GM19397 (cell line): ENCODE measurements at regions not wholly inside any gene's neighbourhood (a gene's known extent, or its start where the extent isn't known, plus 50 kb on each side); places are given as distances from the start of the nearest gene placed in this dataset.
"Not testable (repeated sequence)": the region's sequence is repeated elsewhere in the genome, so short reads cannot be mapped to it uniquely, and the experiment has no call there.

Experiments used
- ATAC-seq: cut with Tn5 transposase; IDR thresholded peaks from one replicate; pipeline ENCODE4 v1.9.1; 2021; ENCODE audit warnings: mild to moderate bottlenecking, moderate library complexity; ENCODE audit not compliant: unreplicated experiment

DNA sequence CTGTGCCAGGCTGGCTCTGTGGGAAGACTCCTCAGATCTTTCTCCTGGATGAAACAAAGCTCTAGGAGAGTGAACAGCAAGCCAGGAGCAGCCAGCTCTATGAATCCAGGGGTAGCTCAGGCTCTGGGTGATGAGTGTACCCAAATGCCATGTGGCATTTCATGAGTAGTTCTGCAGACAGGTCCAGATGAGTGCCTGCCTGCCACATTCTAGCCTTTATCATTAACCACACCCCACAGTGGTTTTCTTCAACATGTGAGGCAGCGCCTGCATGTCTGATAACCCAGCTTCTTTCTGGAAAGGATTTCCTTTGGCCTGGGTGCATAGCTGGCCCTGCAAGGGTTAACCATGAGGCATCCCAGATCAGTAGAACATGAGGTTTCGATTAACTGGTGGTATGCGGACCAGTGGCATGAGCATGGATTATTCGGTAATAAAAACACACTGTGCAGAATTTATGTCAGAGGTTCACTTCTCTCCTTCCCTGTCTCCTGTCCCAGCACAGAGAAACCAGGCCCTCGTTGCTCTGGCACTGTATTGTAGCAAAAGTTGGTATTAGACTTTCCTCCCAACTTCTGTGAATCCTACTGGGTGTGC, 381.9 kb upstream of the ZNF462 start:
- ATAC-seq = no peak

DNA sequence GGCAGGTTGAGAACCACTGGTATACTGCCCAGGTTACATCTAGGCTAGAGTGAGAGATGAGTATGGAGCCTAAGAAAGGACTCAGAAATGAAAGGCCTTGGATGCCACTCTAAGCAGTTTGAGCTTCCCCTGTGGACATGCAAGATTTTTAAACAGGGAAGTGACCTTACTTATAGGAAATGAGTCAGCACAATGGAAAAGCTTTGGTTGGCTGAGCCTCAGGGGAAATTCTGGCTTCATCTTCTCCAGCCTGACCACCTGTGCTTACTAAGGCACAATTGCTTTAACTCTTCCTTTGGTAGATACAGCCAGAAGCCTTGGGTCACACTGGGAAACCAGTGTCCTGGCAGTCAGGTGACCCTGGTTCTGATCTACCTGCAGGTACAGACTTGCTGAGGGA, 380.2 kb upstream of the ZNF462 start:
- no peak for ATAC-seq

DNA sequence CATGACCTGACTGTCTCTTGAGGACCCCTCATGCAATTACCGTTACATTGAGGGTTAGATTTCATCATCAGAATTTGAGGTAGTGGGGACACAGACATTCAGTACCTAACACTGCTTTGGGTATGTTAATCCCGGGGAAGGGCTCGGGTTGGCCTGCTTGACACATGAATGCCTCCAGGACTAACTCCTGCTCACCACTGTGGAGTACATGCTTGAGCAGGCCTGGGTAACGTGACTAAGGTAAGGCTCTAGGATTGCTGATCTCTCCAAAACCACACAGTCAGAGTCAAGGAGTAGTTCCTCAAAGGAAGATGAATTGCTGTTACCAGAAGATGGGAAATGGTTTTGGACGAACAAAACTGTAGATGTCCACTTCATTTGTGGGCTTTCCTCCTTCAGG, 376.3 kb upstream of the ZNF462 start:
- no peak for ATAC-seq

DNA sequence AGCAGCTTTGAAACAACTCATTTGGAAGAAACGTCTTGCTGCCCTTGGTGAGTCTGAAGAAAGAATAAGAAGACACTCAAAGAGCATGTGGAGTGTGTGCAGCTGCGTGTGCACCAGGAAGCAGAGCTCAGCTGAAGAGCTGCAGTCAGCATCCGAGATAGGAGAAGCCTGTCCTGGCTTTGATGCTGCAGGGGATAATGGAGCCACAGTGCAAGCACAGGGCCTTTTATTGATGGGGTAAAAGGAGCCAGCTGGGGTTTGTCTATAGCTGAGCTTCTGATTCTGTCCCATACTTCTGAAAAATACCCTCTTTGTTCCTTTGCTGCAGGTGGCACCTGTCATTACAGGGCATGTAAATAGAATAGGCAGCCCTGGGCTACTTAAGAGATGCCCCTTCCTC, 375.7 kb upstream of the ZNF462 start:
- no peak for ATAC-seq

DNA sequence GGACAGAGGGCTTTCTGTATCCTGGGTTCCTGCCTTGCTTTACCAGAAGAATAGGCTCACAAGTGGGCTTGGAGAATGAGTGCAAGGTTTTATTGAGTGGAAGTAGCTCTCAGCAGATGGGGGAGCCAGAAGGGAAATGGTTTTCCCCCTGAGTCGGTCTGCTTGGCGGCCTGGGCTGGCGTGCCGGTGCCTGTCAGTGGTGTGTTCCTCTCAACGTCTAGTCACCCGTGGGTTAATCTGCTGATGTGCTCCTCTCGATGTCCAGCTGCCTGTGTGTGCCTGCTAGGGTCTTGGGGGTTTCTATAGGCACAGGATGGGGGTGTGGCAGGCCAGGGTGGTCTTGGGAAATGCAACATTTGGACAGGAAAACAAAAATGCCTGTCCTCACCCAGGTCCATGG, 370.8 kb upstream of the ZNF462 start:
- not testable (repeated sequence) for ATAC-seq

DNA sequence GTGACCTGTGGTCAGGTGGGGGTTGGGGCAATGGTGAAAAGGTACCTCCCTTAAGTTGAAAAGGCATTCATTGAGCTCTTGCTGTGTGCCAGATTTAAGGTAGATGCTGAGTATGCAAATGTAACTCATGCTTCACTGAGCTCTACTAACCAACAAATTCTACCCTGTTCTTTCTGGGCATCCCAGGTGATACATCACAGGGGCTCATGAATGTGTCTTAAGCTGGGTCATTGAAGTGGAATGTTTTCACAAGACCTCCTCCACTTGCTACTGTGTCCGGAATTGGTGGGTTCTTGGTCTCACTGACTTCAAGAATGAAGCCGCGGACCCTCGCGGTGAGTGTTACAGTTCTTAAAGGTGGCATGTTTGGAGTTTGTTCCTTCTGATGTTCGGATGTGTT, 362.8 kb upstream of the ZNF462 start:
- ATAC-seq = no peak

DNA sequence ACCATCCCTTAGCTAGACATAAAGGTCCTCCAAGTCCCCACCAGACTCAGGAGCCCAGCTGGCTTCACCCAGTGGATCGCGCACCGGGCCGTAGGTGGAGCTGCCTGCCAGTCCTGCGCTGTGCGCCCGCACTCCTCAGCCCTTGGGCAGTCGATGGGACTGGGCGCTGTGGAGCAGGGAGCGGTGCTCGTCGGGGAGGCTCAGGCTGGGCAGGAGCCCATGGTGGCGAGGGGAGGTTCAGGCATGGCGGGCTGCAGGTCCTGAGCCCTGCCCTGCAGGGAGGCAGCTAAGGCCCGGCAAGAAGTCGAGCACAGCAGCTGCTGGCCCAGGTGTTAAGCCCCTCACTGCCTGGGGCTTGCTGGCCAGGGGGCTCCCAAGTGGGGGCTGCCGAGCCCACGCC, 361.8 kb upstream of the ZNF462 start:
- not testable (repeated sequence) for ATAC-seq

DNA sequence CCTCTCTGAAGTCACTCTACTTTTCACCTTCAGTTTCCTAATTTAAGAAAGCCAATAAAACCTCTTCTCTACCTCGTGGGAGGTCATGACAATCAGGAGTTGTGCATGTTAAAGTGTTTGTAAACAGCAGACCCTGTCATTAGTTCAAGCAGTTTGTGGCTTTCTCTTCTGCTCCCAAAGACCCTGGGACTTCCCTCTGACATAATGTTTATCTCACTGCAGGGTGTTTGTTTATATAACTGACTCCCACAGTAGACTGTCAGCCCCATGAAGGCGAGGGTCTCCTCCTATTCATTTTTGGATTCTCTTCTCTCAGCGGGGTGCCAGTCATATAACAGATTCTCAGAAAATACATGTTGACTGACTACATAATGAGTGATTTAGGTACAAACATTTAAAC, 360.0 kb upstream of the ZNF462 start:
- ATAC-seq = no peak

DNA sequence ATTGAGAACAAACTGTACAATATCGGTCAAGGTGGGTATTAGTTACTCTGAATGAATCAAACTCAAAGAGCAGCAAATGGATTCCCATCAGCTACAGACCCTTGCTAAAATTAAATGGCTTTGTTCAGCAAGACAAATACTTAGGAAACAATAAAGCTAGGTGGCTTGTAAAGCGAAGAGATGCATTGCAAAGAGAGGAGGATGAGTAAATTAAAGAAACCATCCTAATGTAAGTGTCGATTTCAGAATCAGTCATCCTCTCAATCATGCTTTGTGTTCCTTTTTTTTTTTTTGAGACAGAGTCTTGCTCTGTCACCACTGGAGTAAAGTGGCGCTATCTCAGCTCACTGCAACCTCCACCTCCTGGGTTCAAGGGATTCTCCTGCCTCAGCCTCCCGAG, 359.2 kb upstream of the ZNF462 start:
- ATAC-seq = no peak

DNA sequence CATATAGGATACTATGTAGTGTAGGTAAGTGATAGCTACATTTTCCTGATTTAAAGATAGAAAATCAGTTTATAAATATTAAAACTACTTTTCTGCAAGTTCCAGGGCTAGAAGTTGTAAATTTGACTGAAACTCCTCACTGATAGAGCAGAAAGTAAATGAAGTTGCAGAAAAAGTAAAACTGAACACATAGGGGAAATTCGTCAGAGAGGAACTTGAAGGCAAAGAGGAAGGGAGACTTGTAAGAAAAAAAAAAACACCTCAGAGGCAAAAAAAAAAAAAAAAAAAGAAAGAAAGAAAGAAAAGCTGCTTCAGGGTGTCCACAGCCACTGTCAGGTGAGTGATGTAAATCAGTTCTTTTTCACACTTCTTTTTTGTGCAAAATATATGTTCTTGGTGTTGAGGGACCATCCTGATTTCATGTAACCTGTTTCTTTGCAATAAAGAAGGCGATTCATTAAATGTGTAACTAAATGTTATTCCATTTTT, 336.2 kb upstream of the ZNF462 start:
- ATAC-seq = no peak

DNA sequence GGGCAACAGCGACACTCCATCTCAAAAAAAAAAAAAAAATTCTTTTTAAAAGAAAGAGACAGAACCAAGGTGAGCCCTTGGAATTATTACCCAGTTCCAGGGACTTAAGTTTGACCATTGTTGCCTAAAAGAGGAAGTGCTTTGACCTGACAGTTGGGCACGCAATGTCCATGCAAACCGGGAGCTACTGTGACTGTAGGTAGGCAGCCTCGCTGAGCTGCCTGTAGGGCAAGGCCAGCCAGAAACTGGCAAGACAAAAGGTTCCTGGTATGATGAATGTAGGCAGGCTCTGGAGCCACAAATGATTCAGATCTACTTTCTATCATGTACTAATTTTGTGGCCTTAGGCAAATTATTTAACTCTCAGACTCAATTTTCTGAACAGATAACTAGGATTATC, 334.8 kb upstream of the ZNF462 start:
- no peak for ATAC-seq

DNA sequence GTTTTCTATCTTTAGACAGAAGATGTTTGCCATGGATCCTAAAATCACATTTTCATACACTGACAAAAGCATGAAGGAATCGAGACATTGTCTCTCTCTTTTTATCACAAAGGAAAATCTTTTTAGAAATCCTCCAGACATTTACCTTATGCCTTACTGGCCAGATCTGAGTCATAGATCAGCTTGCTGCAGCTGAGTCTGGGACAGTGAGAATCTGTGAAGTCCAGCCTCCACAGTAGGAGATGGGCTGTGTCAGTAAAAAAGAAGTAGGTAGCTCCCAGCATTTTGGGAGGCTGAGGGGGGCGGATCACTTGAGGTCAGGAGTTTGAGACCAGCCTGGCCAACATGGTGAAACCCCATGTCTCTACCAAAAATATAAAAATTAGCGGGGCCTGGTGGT, 333.4 kb upstream of the ZNF462 start:
- ATAC-seq = no peak

DNA sequence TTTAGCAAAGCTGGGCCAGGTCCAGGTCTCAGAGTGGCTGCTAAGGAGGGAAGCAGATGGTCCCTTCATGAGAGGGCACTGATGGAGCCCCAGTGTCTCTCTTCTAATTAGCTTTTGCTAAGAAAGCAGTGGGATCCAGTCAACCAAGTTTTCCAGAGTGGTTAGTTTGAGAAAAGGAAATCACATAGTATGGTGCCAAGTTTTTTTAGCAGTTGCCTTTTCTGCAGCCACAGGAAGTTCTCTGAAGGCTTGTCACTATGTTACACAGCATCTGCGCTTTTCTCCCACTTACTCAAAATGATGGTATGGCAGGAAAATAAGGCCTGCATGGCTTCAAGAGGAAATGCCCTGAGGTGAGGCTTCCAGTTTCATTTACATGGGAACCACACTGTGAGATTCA, 331.5 kb upstream of the ZNF462 start:
- ATAC-seq = no peak

DNA sequence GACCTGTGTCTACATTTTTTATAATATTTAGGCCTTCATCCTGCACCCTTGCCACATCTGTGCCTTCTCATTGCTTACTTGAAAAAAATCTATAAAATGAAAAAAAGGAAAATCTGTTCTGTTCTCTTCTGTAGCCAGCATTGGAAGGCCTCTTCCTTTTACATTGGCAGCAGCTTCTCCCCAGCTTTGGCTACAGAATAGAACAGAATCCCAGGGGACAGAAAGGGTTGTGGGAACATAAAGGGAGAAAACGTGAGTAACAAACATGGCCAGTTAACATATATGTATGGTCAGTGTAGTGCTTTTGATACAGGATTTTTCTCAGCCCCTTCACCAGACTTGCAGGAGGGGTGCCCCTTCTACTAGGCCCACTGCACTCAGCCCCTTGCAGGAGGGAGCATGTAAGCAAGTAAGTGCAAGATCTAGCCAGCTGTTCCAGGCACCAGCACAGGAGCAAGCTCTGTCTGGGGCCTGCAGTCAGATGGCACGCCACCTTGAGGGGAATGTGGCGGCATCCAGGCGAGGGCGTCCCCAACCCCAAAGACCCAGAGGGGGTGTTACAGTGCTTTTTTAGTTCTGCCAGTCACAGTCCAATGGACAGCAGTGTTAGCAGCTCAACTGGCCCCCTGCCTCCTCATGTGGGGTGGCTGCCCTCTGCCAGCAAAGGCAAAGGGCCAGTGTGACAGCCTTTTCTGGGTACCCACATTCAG, 330.5 kb upstream of the ZNF462 start:
- ATAC-seq = no peak

DNA sequence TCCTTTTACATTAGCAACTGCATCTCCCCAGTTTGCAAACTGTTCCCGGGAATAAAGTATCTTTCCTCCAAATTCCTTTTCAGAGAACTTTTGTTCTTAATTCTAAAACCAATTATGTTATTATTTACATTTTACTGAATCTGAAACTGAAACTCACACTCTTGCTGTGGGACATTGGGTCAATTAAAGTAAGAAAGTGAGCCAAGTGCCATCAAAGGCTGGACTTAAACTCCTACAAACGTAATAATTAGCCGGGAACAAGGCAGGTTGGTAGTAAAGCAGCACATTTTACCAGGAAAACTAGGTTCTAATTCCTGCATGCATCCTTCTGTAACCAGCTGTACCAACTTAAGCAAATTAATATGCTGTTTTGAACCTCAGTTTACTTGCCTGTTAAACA, 328.2 kb upstream of the ZNF462 start:
- no peak for ATAC-seq

DNA sequence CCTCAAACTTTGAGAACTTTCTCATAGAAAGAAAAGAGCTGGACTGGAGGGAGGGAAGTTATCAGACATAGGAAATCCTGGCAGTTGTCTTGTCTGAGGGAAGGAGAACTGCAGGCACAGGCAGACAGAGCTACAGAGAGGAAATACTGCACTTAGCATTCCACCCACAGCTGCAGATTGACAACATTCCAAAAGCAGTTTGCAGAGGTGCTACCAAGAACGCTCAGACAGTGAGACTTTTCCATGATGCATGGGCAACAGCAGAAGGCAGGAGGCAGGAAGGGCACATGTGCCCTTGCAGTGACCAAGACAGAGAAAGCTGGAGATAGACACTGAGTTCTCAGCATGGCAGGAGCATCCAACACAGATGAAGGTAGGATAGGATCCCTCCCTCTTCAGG, 327.5 kb upstream of the ZNF462 start:
- ATAC-seq = no peak

DNA sequence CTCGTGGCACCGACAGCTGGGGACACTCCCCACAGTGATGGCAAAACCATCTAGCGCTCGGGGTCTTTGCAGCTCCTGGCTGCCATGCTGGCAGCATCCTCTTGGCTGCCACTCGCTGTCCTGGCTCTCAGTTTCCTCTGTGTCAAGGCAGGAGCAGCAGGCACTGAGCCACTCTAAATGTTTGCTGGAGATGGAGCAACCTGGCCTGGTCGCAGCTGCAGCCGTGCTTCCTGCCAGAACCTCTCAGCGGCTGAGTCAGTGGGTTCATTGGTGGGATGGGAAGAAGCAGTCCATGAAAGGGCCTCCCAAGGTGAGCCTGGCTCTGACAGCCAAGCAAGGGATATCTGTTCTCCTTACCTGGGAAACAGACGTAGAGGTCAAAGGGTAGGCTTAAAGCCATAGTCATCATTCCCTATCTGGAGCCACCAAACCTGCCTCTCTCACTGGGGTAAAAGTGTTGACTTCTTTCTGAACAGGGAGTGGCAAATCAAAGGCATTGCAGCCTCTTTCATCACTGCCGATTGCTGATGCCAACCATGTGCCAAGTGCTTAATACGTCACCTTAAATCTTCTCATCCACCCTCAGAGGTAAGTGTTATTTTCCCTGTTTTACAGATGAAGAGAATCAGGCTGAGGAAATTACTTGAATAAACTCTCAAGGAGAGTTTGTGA, 304.8 kb upstream of the ZNF462 start:
- no peak for ATAC-seq

DNA sequence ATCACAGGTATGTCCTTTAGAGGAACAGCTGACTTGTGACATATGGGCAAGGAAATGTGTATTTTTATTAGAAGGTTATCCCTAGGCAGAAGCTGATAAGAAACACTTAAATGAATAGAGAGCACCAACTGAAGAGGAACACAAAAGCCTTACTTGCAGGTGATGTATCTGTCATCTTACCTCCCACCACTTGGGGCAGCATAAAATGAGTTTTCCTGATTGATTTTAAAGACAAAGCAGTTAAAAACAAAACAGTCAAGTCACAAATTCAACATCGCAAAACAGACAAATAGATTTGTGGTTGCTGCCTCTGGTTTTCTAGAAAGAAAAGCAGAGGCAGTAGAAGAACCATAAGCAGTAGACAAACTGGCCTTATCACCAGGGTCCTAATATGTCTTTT, 302.4 kb upstream of the ZNF462 start:
- ATAC-seq = no peak

DNA sequence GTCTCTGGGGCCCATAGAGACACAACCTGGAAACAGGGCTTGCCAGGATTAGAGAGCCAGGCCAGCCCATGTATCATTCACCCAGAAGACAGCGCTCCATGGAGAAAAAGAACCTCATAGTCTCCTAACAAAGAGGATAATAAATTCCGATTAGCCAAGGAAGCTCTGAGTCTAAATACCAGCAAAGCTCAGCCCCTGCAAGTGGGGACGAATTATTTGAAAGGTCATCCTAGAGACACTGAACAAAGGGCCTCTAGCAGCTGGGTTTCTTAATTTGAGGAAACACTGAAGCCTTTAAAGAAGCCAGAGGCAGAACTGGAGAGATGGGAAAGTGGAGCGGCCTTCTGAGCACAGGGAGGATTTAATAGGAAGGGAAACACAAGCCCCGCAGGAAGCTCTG, 287.1 kb upstream of the ZNF462 start:
- ATAC-seq = no peak

DNA sequence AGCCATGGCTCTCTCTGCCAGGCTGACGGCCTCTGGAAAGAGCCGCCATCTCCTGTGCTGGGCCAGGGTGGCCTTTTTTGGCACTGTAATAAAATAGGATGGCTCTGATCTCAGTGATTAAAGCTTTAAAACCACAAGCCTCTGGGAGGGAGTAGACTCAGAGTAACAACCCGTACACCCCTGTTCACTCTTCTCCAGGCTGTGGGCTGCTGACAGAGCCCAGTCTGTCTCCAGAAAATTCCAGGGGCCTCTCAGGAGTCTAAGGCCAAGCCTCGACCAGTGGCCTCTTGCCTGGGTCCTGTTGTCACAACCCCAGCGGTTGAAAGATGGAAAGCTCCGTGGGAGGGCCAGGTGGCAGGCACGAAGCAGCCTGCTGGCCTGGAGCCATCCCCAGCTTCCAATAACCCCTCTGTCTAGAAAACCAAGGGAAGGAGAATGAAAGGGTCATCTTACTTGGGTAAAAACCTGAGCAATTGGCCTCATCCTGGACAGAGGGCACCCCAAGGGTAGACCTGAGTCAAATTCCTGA, 286.7 kb upstream of the ZNF462 start:
- no peak for ATAC-seq

DNA sequence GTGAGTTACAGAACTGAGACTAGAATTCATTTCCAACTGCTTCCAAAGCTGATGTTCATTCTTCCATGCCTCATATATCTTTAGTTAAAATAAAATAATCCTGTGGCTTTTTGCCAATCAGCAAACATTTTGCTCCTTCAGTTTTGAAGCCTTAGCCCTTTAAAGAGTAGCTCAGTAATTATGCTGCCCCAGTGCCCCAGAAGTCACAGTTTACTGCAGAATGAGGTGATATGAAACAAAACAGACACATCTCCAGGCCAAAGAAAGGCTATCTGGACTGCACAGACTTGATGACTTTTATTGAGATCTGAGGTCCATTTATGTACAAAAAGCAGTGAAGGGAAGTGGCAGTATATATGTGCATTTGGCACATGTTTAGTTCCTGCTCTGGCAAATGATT, 285.8 kb upstream of the ZNF462 start:
- no peak for ATAC-seq

DNA sequence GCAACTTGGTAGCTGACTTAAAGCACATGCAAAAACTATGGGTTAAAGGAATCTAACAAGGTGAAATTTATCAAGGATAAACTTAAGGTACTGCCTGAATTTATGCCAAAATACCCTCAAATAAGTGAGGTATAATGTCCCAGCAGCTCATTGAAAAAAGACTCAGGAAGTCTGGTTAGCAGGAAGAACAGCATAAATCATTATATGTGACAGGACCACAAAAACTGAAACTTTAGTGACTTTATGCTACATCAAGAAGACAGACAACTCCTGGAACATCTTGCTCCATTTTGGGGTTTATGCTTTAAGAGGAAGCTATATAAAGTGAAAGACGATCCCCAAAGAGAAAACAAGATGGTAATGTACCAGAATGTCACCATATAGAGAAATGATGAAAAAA, 282.4 kb upstream of the ZNF462 start:
- no peak for ATAC-seq
